NCI-H2227 treated with DMSO at 0.1 percent for 48 hours (cell line): ENCODE measurements at regions not wholly inside any gene's neighbourhood (a gene's known extent, or its start where the extent isn't known, plus 50 kb on each side); places are given as distances from the start of the nearest gene placed in this dataset.
"Not testable (repeated sequence)": the region's sequence is repeated elsewhere in the genome, so short reads cannot be mapped to it uniquely, and the experiment has no call there.

Experiments used
- DNase-seq: peaks from one replicate; lab custom pipeline; 2025; lab: John Stamatoyannopoulos, UW

GRCh38 chr2:89797320-89798038 is 1106.0 kb downstream of the RPIA start:
- DNase-seq, result no peak

- DNase-seq, result not testable (repeated sequence)
These were observed 1109.7 kb downstream of the RPIA start for GRCh38 chr2:89801207-89801606.

- not testable (repeated sequence) for DNase-seq
These were observed 1114.9 kb downstream of the RPIA start for GRCh38 chr2:89806363-89806762.

GRCh38 chr2:89811295-89811694 is 1119.8 kb downstream of the RPIA start:
- DNase-seq, result no peak

- not testable (repeated sequence) for DNase-seq
These were observed 1120.4 kb downstream of the RPIA start for GRCh38 chr2:89811910-89812309.

- not testable (repeated sequence) for DNase-seq
These were observed 1122.9 kb downstream of the RPIA start for GRCh38 chr2:89814359-89814758.

GRCh38 chr2:89818873-89819272 is 1127.4 kb downstream of the RPIA start:
- DNase-seq, result no peak

GRCh38 chr2:89819809-89820208 is 1128.3 kb downstream of the RPIA start:
- no peak for DNase-seq

- DNase-seq, result no peak
These were observed 1128.8 kb downstream of the RPIA start for GRCh38 chr2:89820248-89820647.

- no peak for DNase-seq
These were observed 1130.0 kb downstream of the RPIA start for GRCh38 chr2:89821455-89821945.

GRCh38 chr2:89822342-89822741 is 1130.9 kb downstream of the RPIA start:
- not testable (repeated sequence) for DNase-seq

- DNase-seq, result no peak
These were observed 1132.1 kb downstream of the RPIA start for GRCh38 chr2:89823556-89823955.

GRCh38 chr2:89825034-89825433 is 1133.6 kb downstream of the RPIA start:
- no peak for DNase-seq

GRCh38 chr2:89826741-89827140 is 1135.3 kb downstream of the RPIA start:
- not testable (repeated sequence) for DNase-seq

GRCh38 chr2:89827829-89828228 is 1136.4 kb downstream of the RPIA start:
- DNase-seq, result not testable (repeated sequence)

GRCh38 chr2:89828416-89828815 is 1136.9 kb downstream of the RPIA start:
- not testable (repeated sequence) for DNase-seq

- not testable (repeated sequence) for DNase-seq
These were observed 1137.6 kb downstream of the RPIA start for GRCh38 chr2:89828961-89829631.

- DNase-seq, result no peak
These were observed 1138.4 kb downstream of the RPIA start for GRCh38 chr2:89829828-89830227.

- not testable (repeated sequence) for DNase-seq
These were observed 1139.1 kb downstream of the RPIA start for GRCh38 chr2:89830341-89831218.

GRCh38 chr2:89831641-89832498 is 1140.4 kb downstream of the RPIA start:
- no peak for DNase-seq

- no peak for DNase-seq
These were observed 1141.8 kb downstream of the RPIA start for GRCh38 chr2:89833116-89833779.
